Neural progenitor cell (in vitro differentiated cells): ENCODE measurements at regions not wholly inside any gene's neighbourhood (a gene's known extent, or its start where the extent isn't known, plus 50 kb on each side); places are given as distances from the start of the nearest gene placed in this dataset.
"Not testable (repeated sequence)": the region's sequence is repeated elsewhere in the genome, so short reads cannot be mapped to it uniquely, and the experiment has no call there.

ENCODE experiments used
- DNase-seq: peaks from one replicate; pipeline ENCODE4 v3.0.0-alpha.2; 2016; ENCODE audit warnings: low spot score
- H2AFZ ChIP-seq: fragments of 200-600 bp; sonication (generic); replicated peaks from 2 replicates; pipeline ENCODE4 v1.6.1; 2016; ENCODE audit warnings: antibody characterized with exemption
- H3F3A ChIP-seq: fragments of 200-600 bp; sonication (generic); 2 replicates; pipeline ENCODE4 v1.6.1; 2016; ENCODE audit warnings: antibody characterized with exemption, low read depth
- H3K27ac ChIP-seq: fragments of 200-600 bp; sonication (generic); 2 replicates; pipeline ENCODE4 v1.5.1; 2016; ENCODE audit warnings: mild to moderate bottlenecking
- H3K27me3 ChIP-seq: fragments of 200-600 bp; sonication (generic); 2 replicates; pipeline ENCODE4 v1.6.1; 2016; ENCODE audit warnings: mild to moderate bottlenecking, moderate library complexity
- H3K36me3 ChIP-seq: fragments of 200-600 bp; sonication (generic); 2 replicates; pipeline ENCODE4 v1.5.1; 2016
- H3K4me1 ChIP-seq: fragments of 200-600 bp; sonication (generic); 2 replicates; pipeline ENCODE4 v1.6.1; 2016; ENCODE audit warnings: mixed run types
- H3K4me2 ChIP-seq: fragments of 200-600 bp; sonication (generic); 2 replicates; pipeline ENCODE4 v1.6.1; 2016
- H3K4me3 ChIP-seq: fragments of 200-600 bp; sonication (generic); 2 replicates; pipeline ENCODE4 v1.5.1; 2016
- H3K79me2 ChIP-seq: fragments of 200-600 bp; sonication (generic); 2 replicates; pipeline ENCODE4 v1.6.1; 2016; ENCODE audit warnings: low read depth
- H3K9ac ChIP-seq: fragments of 200-600 bp; sonication (generic); 2 replicates; pipeline ENCODE4 v1.6.1; 2016
- H3K9me3 ChIP-seq: fragments of 200-600 bp; sonication (generic); 2 replicates; pipeline ENCODE4 v1.5.1; 2016; ENCODE audit warnings: low read depth
- H4K20me1 ChIP-seq: fragments of 200-600 bp; sonication (generic); 2 replicates; pipeline ENCODE4 v1.6.1; 2016; ENCODE audit warnings: low read depth
- H3K27ac Mint-ChIP-seq: 3 replicates; pipeline ENCODE4 v1.8.0; 2021; ENCODE audit warnings: mixed read lengths
- H3K27me3 Mint-ChIP-seq: 2 replicates; pipeline ENCODE4 v1.8.0; 2022; ENCODE audit warnings: low read depth, mild to moderate bottlenecking, inconsistent platforms, moderate library complexity, mixed read lengths; ENCODE audit not compliant: insufficient read depth
- H3K36me3 Mint-ChIP-seq: 3 replicates; pipeline ENCODE4 v1.8.0; 2021; ENCODE audit warnings: mixed read lengths
- H3K4me1 Mint-ChIP-seq: 3 replicates; pipeline ENCODE4 v1.8.0; 2021; ENCODE audit warnings: mixed read lengths
- H3K4me3 Mint-ChIP-seq: 3 replicates; pipeline ENCODE4 v1.8.0; 2021; ENCODE audit warnings: mild to moderate bottlenecking, moderate library complexity, mixed read lengths
- H3K9me3 Mint-ChIP-seq: 3 replicates; pipeline ENCODE4 v1.8.0; 2020; ENCODE audit warnings: mixed read lengths
- EZH2 ChIP-seq: fragments of 200-600 bp; sonication (generic); IDR thresholded peaks from 2 replicates; pipeline ENCODE4 v1.6.1; 2017; ENCODE audit warnings: antibody characterized with exemption, mild to moderate bottlenecking, moderate library complexity
- EZH2phosphoT487 ChIP-seq: fragments of 200-600 bp; sonication (generic); IDR thresholded peaks from 2 replicates; pipeline ENCODE4 v1.6.1; 2017; ENCODE audit warnings: antibody characterized with exemption
- TF ChIP-seq, protein P1 (sequence below): fragments of 200-600 bp; sonication (generic); IDR thresholded peaks from 2 replicates; pipeline ENCODE4 v1.5.1; 2017; ENCODE audit warnings: antibody characterized with exemption, mild to moderate bottlenecking

- H3K79me2 ChIP-seq, result no peaks in the 10 kb centered on the region
- H3K27ac ChIP-seq, result no peak overlapping the region
- H2AFZ ChIP-seq, result no peak overlapping the region
- H3F3A ChIP-seq, result no peaks in the 10 kb centered on the region
- no peak overlapping the region for H3K4me2 ChIP-seq
- H3K4me3 Mint-ChIP-seq, result no peak overlapping the region
- H3K27me3 Mint-ChIP-seq, result peaks cover 2% of the 10 kb centered on the region
- H3K27me3 ChIP-seq, result no peaks in the 10 kb centered on the region
- no peak for TF ChIP-seq EZH2
- TF ChIP-seq EZH2phosphoT487, result no peak
- TF ChIP-seq, protein P1, sequence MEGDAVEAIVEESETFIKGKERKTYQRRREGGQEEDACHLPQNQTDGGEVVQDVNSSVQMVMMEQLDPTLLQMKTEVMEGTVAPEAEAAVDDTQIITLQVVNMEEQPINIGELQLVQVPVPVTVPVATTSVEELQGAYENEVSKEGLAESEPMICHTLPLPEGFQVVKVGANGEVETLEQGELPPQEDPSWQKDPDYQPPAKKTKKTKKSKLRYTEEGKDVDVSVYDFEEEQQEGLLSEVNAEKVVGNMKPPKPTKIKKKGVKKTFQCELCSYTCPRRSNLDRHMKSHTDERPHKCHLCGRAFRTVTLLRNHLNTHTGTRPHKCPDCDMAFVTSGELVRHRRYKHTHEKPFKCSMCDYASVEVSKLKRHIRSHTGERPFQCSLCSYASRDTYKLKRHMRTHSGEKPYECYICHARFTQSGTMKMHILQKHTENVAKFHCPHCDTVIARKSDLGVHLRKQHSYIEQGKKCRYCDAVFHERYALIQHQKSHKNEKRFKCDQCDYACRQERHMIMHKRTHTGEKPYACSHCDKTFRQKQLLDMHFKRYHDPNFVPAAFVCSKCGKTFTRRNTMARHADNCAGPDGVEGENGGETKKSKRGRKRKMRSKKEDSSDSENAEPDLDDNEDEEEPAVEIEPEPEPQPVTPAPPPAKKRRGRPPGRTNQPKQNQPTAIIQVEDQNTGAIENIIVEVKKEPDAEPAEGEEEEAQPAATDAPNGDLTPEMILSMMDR, result no peak
- no peak overlapping the region for H3K27ac Mint-ChIP-seq
- H3K36me3 ChIP-seq, result no peaks in the 10 kb centered on the region
- no peak for DNase-seq
- H3K9me3 Mint-ChIP-seq, result no peaks in the 10 kb centered on the region
- H3K9me3 ChIP-seq, result no peaks in the 10 kb centered on the region
- H3K4me3 ChIP-seq, result no peak overlapping the region
- no peak overlapping the region for H3K9ac ChIP-seq
- H4K20me1 ChIP-seq, result no peaks in the 10 kb centered on the region
- peaks cover 3% of the 10 kb centered on the region for H3K4me1 Mint-ChIP-seq
- H3K4me1 ChIP-seq, result no peaks in the 10 kb centered on the region
- no peaks in the 10 kb centered on the region for H3K36me3 Mint-ChIP-seq
Observed at GRCh38 chr5:157941616-157942015, 82.7 kb upstream of the CLINT1 start.

DNA sequence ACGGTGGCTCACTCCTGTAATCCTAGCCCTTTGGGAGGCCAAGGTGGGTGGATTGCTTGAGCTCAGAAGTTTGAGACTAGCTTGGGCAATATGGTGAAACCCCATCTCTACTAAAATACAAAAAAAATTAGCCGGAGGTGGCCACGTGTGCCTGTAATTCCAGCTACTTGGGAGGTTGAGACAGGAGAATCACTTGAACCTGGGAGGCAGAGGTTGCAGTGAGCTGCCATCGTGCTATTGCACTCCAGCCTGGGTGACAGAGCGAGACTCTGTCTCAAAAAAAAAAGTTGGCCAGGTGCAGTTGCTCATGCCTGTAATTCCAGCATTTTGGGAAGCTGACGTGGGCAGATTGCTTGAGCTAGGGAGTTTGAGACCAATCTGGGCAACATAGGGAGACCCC, 79.2 kb upstream of the CLINT1 start:
- not testable (repeated sequence) for H3K9me3 ChIP-seq

GRCh38 chr5:157936776-157937501, 78.0 kb upstream of the CLINT1 start:
- H3K79me2 ChIP-seq, H3K27me3 ChIP-seq, H3K9me3 ChIP-seq, H3K4me1 Mint-ChIP-seq, H3K4me2 ChIP-seq, H3K36me3 ChIP-seq, H3K36me3 Mint-ChIP-seq, H4K20me1 ChIP-seq, DNase-seq, H3K4me3 ChIP-seq, H3K9me3 Mint-ChIP-seq, H3K4me3 Mint-ChIP-seq, H3K27me3 Mint-ChIP-seq, H3K27ac ChIP-seq, H3F3A ChIP-seq, H2AFZ ChIP-seq, H3K27ac Mint-ChIP-seq, H3K4me1 ChIP-seq, H3K9ac ChIP-seq: not testable (repeated sequence)

More for the DNA sequence above, 79.2 kb upstream of the CLINT1 start:
- not testable (repeated sequence) for H3K27ac Mint-ChIP-seq, H3K4me3 Mint-ChIP-seq, H3K4me2 ChIP-seq, H3K4me1 Mint-ChIP-seq, H3K4me1 ChIP-seq, H3K4me3 ChIP-seq, H3K27me3 ChIP-seq, H3K36me3 Mint-ChIP-seq, H2AFZ ChIP-seq, H3K27me3 Mint-ChIP-seq, DNase-seq, H3K36me3 ChIP-seq, H3K9me3 Mint-ChIP-seq, H3K79me2 ChIP-seq, H4K20me1 ChIP-seq, H3K27ac ChIP-seq, H3F3A ChIP-seq, H3K9ac ChIP-seq

GRCh38 chr5:157934600-157934999, 75.7 kb upstream of the CLINT1 start:
- H3K9me3 Mint-ChIP-seq, result peaks cover 8% of the 10 kb centered on the region
- Histone ChIP-seq H3K4me2 (no peak overlapping the region), H2AFZ (no peak overlapping the region), H3K36me3 (no peaks in the 10 kb centered on the region), H3K27me3 (no peaks in the 10 kb centered on the region), H4K20me1 (no peaks in the 10 kb centered on the region), H3K79me2 (no peaks in the 10 kb centered on the region), H3K27ac (no peak overlapping the region), H3K9ac (no peak overlapping the region), H3K4me3 (no peak overlapping the region), H3K4me1 (no peaks in the 10 kb centered on the region), H3K9me3 (no peaks in the 10 kb centered on the region), H3F3A (no peaks in the 10 kb centered on the region)
- no peaks in the 10 kb centered on the region for H3K4me1 Mint-ChIP-seq
- no peak overlapping the region for H3K27ac Mint-ChIP-seq
- no peaks in the 10 kb centered on the region for H3K36me3 Mint-ChIP-seq
- no peak for DNase-seq
- H3K4me3 Mint-ChIP-seq, result no peak overlapping the region
- TF ChIP-seq EZH2phosphoT487 (no peak), EZH2 (no peak)
- TF ChIP-seq, protein P1, result no peak
- peaks cover 5% of the 10 kb centered on the region for H3K27me3 Mint-ChIP-seq
